GM18868 (cell line): ENCODE measurements at regions not wholly inside any gene's neighbourhood (a gene's known extent, or its start where the extent isn't known, plus 50 kb on each side); places are given as distances from the start of the nearest gene placed in this dataset.

Experiments
- ATAC-seq: cut with Tn5 transposase; IDR thresholded peaks from one replicate; pipeline ENCODE4 v1.9.1; 2021; ENCODE audit warnings: mild to moderate bottlenecking, moderate library complexity; ENCODE audit not compliant: unreplicated experiment

DNA sequence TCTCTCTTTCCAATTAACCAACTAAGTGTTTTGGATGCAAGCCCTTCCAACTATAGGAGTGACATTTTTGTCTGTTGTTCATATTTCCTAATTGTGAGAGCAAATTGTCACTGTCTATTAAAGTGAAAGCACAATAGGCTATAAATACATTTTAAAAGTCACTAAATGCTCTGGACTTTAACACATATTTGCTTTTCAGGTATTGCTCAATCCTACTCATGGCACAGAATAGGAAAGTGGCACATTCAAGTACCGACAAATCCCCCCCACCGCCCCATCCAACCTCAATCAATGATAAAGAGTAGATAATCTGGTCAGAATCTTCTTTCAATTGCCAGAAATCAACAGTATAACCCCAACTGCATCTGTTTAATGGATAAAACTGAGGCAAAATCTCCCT, 419.8 kb downstream of the PLK2 start:
- no peak for ATAC-seq

DNA sequence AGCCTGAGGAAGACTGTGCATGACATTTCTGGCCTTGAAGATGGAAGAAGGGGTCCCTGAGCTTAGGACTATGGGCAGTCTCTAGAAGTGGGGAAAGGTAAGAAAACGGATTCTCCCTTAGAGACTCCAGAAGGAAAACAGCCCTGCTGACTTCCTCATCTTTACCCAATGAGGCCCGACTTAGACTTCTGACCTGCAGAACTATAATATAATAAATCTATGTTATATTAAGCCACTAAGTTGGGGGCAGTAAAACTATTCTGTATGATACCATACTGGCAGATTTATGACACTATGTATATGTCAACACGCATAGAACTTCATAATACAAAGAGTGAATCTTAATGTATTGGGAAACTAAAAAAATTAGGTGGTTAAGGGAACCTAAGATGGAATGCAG, 422.0 kb downstream of the PLK2 start:
- ATAC-seq, result no peak

DNA sequence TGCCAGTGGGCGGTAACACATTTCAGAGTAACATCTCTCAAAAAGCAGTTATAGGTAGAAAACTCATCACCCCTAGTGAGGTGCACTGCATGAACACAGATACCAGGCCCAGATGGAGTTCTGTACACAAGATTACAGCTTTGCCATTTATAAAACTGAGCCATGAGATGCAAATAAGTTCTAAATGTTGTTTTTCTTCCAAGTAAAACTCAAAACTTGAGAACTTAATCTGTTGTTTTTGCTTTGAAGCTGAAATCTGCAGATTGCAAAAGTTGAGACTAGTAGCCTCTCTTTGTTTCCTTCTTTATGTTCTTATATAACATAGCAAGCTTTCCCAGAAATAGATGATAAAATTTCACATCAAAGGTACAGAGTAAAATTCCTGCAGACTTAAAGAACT, 434.1 kb downstream of the PLK2 start:
- ATAC-seq, result no peak

DNA sequence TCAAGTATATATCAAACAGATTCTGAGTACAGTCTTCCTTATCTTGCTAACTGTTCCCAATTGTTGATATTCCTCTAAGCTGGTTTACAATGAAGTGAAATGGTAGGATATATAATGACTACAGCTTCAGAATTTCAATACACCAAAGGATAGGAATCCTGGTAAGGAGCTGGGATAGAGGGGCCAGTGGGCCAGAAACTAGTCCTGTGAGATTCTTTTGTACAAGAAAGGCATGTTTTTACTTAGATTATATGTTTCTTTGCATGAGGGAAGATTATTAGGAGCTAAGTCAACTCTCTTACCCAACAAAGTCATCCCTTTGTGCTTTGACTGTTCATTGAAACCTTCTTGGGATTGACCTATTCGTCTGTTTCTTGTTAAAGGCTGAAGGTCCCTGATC, 435.7 kb downstream of the PLK2 start:
- ATAC-seq, result no peak

DNA sequence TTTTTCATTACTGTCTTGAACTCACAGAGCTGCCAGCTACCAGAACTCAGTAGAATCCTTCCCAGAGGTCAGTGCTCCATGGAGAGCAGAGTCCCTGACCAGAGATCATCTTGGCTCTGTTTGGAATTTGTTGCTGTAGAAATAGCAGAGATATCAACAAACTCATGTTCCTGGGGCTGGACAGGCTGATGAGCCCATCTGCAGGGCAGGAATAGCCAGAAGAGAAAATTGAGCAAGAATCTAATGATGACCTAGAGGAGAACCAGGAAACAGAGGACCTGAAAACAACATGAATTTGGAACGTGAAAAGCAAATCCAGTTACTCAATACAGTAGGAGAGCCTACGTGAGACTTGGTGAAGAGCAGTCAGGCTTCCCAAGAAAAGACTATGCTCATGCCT, 437.8 kb downstream of the PLK2 start:
- ATAC-seq, result no peak

DNA sequence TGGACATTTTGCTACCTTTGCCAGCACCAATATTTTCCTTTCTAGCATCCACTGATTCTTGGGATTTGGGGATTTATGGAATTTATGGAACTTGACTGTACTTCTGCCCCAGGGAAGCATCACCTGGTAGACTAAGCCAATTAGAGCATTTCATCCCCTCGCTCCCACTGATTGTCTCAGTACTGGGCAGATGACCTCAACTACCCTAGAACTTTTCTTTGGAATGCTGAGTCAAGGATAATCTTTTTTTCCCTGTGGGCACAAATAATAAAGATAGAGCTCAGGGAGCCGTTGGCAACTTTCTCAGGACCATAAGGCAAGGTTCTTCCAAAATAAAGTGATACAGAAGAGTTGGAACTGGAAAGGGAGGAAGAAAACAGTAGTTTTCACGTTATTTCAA, 438.4 kb downstream of the PLK2 start:
- no peak for ATAC-seq

DNA sequence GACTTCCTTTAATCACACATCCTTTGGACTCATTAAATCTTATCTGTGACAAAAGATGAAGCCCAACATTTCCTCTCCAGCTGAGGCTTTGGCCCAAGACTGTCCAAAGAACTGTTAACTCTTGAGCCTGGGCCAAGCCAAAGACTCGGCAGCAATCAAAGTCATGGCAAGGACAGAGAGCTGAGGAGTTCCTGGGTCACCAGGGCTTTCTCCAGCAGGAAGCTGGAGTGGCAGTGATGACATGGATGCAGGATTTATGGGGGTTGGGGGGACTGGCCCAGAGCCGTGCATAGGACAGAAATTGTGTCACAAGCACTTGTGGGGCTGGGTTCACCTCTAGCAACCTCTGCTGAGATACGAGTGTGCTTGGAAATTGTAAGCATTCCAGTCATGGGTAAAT, 440.3 kb downstream of the PLK2 start:
- ATAC-seq, result no peak

DNA sequence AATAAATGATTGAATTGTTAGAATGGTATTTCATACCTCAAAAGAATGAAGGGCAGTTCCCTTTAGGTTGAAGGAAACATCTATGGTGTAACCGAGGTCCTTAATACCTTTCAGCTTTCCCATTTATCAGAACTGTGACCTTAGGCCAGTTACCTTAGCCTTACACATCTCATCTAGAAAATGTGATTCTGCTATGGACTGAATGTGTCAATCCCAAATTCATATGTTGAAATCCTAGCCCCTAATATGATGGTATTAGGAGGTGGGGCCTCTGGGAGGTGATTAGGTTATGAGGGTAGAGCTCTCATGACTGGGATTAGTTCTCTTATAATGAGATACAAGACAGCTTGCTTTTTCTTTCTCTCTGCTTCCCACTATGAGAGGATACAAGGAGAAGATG, 441.9 kb downstream of the PLK2 start:
- ATAC-seq, result no peak

DNA sequence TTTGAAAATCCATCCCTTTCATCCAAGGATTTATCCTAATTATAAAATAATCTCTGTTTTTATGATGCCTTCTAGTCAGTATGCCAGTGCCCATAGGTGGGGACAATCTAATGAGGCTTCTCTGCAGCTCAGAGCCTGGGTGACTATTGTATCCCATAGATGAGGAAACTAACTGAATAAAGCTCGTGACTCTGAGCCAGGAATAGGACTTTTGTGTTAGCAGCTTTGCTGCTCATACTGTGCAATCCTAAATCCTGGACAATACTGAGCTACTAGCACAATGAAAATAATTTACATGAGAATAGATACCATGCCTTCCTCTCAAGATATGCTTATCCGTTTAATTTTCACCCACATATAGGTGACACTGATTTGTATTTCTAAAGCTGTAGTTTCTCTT, 443.0 kb downstream of the PLK2 start:
- no peak for ATAC-seq

DNA sequence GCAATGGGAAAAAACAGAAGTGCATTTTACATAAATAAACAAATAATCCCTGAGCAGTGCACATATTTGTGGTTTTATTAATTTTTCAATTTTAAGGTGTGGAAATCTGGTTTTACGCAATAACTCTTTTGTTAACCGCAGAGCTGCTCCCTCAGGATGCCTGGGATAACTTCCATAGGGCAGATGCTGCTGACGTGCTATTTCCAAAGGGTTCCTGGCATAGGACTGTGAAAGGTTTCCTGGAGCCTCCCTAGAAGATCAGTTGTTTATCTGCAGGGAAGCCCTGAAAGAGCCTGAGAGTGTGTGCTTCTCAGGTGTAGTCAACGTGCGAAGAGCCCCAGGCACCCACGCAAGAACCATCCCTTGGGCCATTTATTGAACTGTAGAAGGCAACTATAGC, 443.5 kb downstream of the PLK2 start:
- ATAC-seq, result no peak

DNA sequence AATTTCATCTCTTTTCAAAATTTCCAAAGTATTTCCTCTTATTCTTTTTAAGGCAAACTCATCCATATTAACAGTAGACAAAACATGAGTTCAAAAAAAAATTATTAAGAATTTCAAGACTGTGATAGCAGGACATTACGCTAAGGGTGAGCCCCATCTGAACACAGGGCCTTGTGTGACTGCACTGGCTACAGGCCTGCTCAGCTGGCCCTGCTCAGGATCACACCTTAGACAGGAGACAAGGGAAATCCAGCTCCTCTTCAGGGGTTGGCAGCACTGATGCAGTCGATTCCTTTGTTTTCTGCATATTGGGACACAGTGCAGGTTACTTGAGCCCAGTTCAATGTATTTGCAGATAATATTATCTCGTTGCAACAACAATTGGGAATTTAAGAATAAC, 444.7 kb downstream of the PLK2 start:
- no peak for ATAC-seq

DNA sequence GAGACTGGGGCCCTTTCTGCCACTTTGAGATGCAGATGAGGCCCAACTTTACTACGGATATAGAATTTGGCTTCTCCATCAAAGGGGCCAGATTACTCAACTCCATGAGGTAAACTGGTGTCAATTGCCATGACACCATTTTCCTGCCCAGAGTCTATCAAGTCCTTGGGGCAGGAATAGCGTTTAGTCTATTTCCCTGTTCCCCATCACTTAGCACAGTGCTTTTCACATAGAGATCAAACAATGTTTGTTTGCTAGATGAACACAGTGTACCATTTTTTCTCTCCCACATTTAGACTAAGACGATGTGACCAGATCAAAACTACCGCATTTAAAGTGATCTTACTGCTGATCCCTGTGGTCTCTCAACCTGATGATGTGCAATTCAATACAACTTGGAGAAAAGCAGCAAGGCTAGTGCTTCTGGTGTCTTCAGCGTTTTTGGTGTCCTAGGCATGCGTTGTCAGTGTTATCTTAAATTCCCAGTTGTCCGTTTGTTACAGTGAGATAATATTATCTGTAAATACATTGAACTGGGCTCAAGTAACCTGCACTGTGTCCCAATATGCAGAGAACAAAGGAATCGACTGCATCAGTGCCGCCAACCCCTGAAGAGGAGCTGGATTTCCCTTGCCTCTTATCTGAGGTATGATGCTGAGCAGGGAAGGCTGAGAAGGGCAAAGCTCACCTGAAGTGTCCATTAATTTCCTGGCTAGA, 446.2 kb downstream of the PLK2 start:
- ATAC-seq, result no peak

DNA sequence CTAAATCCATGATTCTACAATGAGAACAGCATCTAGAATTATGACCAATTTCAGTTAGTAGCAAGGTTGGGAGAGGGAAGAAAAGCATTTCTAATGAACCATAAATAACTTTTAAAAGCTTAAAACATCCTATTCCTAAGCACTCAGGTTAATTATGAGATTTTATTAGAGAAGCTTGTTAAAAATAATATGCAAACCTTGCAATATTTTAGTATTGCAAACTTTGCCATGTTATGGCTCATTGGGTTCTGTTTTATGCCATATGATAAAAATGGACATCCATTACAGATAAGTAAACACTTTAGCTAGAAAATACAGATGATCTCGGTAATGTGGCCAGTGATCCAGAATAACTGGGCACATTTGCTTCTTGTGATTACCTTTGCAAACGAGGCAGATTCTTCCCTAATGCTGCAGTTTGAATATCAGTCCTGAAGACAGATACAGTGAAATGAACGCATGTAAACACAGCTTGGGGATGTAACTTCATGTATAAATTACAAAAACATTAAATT, 447.0 kb downstream of the PLK2 start:
- no peak for ATAC-seq

DNA sequence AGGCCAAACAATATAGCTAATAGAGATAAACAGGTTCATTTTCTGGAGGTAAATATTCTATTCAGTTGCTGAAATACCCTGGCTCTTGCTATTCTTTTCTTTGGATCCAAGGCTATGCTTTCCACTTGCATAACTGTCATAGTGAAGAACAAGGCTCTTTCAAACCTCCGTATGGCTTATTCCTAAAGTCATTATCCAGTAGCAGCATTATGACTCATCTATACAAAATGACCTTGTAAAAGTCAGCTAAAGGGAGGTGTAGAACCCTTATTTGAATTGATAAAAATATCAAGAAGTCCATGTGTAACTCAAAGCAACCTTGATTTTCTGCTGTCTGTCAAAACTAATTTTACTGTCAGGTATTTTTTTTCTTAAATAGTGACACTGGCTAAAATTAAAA, 447.8 kb downstream of the PLK2 start:
- no peak for ATAC-seq

DNA sequence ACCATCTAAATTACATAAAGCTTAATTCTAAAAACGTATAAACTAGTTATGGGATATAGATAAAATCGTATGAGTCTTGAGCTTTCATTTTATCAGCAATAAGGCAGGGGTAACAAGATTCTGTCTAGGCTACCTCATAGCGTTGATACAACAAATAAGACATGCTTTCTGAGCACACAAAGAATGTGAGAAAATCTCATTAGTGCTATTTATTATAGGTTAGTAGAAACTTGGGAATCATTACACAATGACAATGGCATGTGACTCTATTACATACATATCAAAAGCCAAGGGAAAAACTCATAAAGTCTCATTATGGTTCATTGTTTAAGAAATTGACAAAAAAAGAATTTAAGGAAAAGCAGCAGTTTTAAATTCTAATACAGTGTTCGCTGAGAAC, 448.6 kb downstream of the PLK2 start:
- no peak for ATAC-seq

DNA sequence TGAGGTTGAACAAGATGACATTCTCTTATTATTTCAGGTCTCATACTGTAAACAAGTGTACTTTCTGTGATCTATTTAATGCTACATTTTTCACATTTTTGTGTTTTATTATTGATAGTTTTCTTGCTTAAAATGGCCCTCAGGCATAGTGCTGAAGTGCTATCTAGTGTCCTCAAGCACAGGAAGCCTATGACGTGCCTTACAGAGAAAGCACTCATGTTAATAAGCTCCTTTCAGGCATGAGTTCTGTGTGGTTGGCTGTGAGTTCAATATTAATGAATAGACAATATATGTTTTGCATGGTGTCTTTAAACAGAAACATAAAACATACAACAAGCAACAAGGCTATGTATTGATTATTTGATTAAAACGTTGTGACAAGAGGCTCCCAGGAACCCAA, 450.1 kb downstream of the PLK2 start:
- ATAC-seq, result no peak

DNA sequence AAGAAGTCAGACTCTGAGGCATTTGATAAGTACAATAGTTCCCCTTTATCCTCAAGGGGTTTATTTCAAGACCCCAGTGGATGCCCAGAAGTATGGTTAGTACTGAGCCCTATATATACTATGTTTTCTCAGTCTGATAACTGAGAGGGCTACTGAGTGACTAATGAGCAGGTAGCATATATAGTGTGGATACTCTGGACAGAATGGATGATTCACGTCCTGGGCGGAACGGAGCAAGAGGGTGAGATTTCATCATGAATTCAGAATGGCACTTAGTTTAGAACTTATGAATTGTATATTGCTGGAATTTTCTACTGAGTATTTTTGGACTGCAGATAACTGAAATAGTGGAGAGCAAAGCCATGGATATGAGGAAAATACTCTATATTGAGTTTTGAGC, 457.6 kb downstream of the PLK2 start:
- no peak for ATAC-seq

DNA sequence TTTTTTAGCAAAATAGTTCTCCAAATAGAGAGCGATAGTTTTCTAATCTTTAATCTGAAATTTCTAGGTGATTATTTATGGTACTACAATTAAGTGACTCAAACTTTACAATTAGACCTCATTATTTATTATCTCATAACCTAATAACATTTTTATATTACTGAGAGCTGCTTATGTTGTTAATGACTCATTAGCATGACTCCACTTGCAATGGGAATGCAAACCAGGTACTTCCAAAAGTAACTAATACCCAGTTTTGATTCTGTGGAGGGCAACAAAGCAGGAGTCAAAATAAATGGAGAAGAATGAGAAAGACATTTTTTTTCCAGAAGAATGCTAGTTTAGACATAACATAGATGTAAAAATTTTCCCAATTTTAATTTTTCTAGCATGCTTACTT, 466.0 kb downstream of the PLK2 start:
- no peak for ATAC-seq

DNA sequence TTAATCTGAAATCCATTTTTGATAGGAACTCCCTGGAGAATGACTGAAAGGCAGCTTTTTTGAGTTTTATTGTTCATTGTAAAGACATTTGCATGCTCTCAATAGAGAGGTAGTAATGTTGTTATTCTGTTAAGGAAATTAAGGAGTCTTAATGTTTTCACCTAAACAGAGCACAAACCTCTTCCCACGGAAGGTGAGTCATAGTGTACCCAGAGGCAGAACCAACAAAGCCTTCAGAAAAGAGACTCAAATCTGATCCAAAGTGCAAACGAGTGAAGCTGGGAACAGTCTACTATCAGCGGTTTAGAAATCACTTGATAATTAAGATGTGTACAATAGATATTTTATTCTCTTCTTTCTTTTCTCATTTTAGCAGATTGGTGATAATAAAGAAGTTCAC, 470.5 kb downstream of the PLK2 start:
- ATAC-seq, result no peak

DNA sequence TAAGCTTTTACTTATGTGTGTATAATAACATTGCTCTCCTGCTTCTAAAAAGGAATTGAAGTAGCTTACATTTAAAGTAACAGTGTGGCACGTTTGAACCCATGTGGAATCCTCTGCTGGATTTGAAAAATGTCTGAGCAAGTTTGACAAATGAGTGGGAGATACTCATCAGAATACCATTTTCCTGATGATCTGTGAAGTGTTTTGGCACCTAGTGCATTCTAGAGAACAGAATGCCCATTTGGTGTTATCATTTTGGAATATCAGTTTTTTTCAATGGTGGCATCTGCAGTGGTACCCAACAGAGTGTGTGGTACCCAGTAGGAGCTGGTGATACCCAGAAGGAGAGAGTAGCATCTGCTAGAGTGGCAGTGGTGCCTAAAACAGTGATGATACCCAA, 471.1 kb downstream of the PLK2 start:
- no peak for ATAC-seq

DNA sequence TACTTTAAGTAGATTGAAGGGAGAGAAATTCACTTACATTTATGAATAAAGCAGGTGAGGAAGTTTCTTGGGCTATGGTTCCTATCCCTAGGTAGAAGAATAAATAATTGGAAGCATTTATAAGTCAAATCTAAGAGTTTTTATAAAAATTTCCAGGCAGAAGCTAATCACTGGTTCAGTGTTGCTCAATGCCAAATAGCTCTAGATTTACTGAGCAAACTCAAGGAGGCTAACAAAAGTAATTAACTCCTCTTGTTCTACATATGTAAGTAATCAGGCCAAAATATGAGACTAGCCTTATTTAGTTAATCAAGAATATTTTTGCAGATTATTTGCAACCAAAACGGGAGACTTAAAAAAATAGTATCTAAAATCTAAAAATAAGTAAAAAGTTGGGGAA, 472.3 kb downstream of the PLK2 start:
- ATAC-seq, result no peak

DNA sequence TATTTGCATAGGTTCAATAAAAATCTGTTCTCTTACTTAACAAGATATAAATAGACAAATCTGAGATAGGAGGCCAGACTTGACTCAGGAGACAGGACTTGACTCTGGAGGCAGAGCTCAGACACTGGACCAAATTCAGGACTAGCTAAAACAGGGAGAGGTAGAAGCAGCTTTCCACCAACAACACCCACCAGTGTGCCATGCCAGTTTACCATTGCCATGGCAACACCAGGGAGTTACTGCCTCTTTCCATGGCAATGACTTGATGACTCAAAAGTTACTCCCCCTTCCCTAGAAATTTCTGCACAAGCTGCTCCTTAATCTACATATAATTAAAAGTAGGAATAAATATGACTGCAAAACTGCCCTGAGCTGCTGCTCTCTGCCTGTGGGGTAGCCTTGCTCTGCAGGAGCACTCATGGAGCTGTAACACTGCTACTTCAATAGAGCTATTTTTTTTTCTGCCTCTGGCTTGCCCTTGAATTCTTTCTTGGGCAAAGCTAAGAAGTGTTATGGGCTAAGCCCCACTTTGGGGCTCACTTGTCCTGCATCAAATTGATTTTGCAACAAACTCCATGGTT, 473.0 kb downstream of the PLK2 start:
- ATAC-seq, result no peak

DNA sequence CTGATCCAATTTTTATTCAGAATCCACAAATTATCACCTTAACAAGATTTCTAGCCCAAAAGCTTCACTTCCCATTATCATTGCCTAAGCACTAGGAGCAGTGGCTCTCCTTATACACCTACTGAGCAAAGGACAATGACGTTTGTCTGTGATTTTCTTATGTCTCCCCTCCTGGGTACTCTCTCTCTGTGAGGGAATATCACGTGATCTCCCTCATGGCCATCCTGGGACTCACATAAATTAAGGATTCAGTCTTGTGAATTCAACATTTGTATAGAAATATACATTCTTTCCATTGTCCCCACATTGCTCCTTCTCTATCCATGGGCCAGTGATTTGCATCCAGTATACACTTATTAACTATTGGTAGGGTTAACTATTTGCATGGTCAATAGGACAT, 476.5 kb downstream of the PLK2 start:
- no peak for ATAC-seq
